Cardiac fibroblast (primary cell): ENCODE measurements at regions not wholly inside any gene's neighbourhood (a gene's known extent, or its start where the extent isn't known, plus 50 kb on each side); places are given as distances from the start of the nearest gene placed in this dataset.
"Not testable (repeated sequence)": the region's sequence is repeated elsewhere in the genome, so short reads cannot be mapped to it uniquely, and the experiment has no call there.

Experiments used
- DNase-seq, 2 donors: peaks; one replicate each; pipeline versions ENCODE4 v3.0.0 to v3.0.0-alpha.2; 2010; ENCODE audit warnings: low read depth in 2 of 2
- H3K4me3 ChIP-seq, 2 donors: replicated peaks in 1 of 2; 1 replicate in 1 of 2; 2 replicates in 1 of 2; pipeline ENCODE4 v1.5.1; 2011; ENCODE audit warnings: low read depth in 2 of 2, low read length in 2 of 2, mild to moderate bottlenecking in 2 of 2, moderate library complexity in 1 of 2
- CTCF ChIP-seq: IDR thresholded peaks from one replicate; pipeline ENCODE4 v1.5.1; 2011; ENCODE audit warnings: low read depth, mild to moderate bottlenecking, low read length, inconsistent platforms

- H3K4me3 ChIP-seq, DNase-seq: not testable (repeated sequence)
Observed at GRCh38 chr7:106713452-106713851, 52.5 kb upstream of the CCDC71L start.

- not testable (repeated sequence) for H3K4me3 ChIP-seq
- peak in 1 of 2 donors; percentile 32 for DNase-seq
Observed at GRCh38 chr7:106714590-106715442, 53.9 kb upstream of the CCDC71L start.

- TF ChIP-seq CTCF = no peak
- no peak for DNase-seq
- H3K4me3 ChIP-seq = no peak overlapping the region
Observed at GRCh38 chr7:106715730-106716129, 54.8 kb upstream of the CCDC71L start.

- no peak for TF ChIP-seq CTCF
Observed at GRCh38 chr7:106717254-106717954, 56.4 kb upstream of the CCDC71L start.

GRCh38 chr7:106717955-106718871, 57.3 kb upstream of the CCDC71L start:
- no peak overlapping the region for H3K4me3 ChIP-seq
- DNase-seq = peak; percentile 97 to 99
- no peak for TF ChIP-seq CTCF

More at GRCh38 chr7:106717254-106717954, 56.4 kb upstream of the CCDC71L start:
- H3K4me3 ChIP-seq = no peak overlapping the region
- peak; percentile 23 to 32 for DNase-seq

- H3K4me3 ChIP-seq = no peak overlapping the region
- no peak for TF ChIP-seq CTCF
- no peak for DNase-seq
Observed at GRCh38 chr7:106720641-106721040, 59.7 kb upstream of the CCDC71L start.

- no peak overlapping the region for H3K4me3 ChIP-seq
- peak in 1 of 2 donors; percentile 42 for DNase-seq
- no peak for TF ChIP-seq CTCF
Observed at GRCh38 chr7:106721816-106722785, 61.1 kb upstream of the CCDC71L start.
